ENCODE measurements at regions not wholly inside any gene's neighbourhood (a gene's known extent, or its start where the extent isn't known, plus 50 kb on each side); places are given as distances from the start of the nearest gene placed in this dataset.

DNA sequence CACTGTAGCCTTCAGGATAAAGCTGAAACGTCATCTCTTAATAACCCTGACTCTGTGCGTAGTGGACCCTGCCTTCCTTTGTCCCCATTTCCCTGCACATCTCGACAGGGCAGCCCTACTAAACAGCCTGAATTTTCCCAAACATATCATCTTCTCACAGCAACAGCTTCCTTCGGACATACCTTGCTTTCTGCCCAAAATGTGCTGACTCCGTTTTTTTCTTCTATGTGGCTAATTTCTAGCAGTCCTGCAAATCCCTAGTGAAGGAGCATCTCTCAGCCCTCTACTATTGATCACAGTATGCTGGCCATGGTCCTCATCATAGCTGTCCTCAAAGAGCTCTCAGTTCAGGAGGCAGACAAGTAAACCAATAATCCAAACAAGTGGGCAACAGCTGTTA, 53.1 kb upstream of the PCED1B start:
- no peaks in the 10 kb centered on the region for H3K9me3 ChIP-seq (ENCODE audit: control insufficient read depth in 2 of 2, insufficient read depth in 1 of 2, low read depth in 1 of 2, low read length in 1 of 2)
- H3K36me3 ChIP-seq (ENCODE audit: control insufficient read depth in 3 of 3, insufficient read depth in 2 of 3, low read depth in 1 of 3, low read length in 3 of 3): no peaks in the 10 kb centered on the region
- DNase-seq (no peak), FAIRE-seq (no peak)
- H3K4me1 ChIP-seq (ENCODE audit: control insufficient read depth in 3 of 3, insufficient read depth in 2 of 3, low read depth in 1 of 3, low read length in 2 of 3): no peaks in the 10 kb centered on the region
- no peak overlapping the region for H3K27ac ChIP-seq (ENCODE audit: low read depth in 1 of 3, low read length in 2 of 3)
- no peak overlapping the region for H3K4me3 ChIP-seq (ENCODE audit: low read depth in 1 of 3, low read length in 3 of 3)
- H3K27me3 ChIP-seq (ENCODE audit: control insufficient read depth in 3 of 3, insufficient read depth in 3 of 3, low read length in 3 of 3): peaks cover 0 to 1% (median 0%) of the 10 kb centered on the region in 3 donors
- 74 to 81% (median 75%) methylated on average over 5 of the region's 5 CpGs for WGBS, 3 donors

Measured in small intestine (tissue), 7 donors.